Prostate gland (tissue), 2 donors: ENCODE measurements at regions not wholly inside any gene's neighbourhood (a gene's known extent, or its start where the extent isn't known, plus 50 kb on each side); places are given as distances from the start of the nearest gene placed in this dataset.
A peak's percentile ranks its signal among the peaks of the same experiment; 100 is the strongest.

Experiments
- DNase-seq: peaks from one replicate; pipeline ENCODE4 v3.0.0-alpha.2; 2019; ENCODE audit warnings: low spot score
- H3K27ac ChIP-seq, 2 donors: fragments of 200-600 bp; sonication (generic); 2 replicates each; pipeline ENCODE4 v1.5.1; 2017 to 2019
- H3K27me3 ChIP-seq: fragments of 200-600 bp; sonication (generic); replicated peaks from 2 replicates; pipeline ENCODE4 v1.5.1; 2019; ENCODE audit not compliant: insufficient read depth
- H3K36me3 ChIP-seq, 2 donors: fragments of 200-600 bp; sonication (generic); 1 replicate in 1 of 2; 2 replicates in 1 of 2; pipeline versions ENCODE4 v1.5.1 to v1.8.1; 2017 to 2019
- H3K4me1 ChIP-seq: fragments of 200-600 bp; sonication (generic); replicated peaks from 2 replicates; pipeline ENCODE4 v1.5.1; 2019
- H3K4me3 ChIP-seq, 2 donors: fragments of 200-600 bp; sonication (generic); 2 replicates each; pipeline ENCODE4 v1.5.1; 2017 to 2019
- H3K9me3 ChIP-seq: fragments of 200-600 bp; sonication (generic); 2 replicates; pipeline ENCODE4 v1.5.1; 2017
- POLR2A ChIP-seq: fragments of 450-650 bp; IDR thresholded peaks from one replicate; pipeline ENCODE4 v1.6.1; 2016; ENCODE audit warnings: antibody characterized with exemption, mild to moderate bottlenecking
- POLR2AphosphoS5 ChIP-seq: sonication (generic); formaldehyde crosslinking; IDR thresholded peaks from one replicate; pipeline ENCODE4 v1.6.1; 2017; ENCODE audit warnings: antibody characterized with exemption
- WGBS: methylation state at CpG from one replicate; pipeline ENCODE4 v1.1.5; 2018; 5-methylcytosine and 5-hydroxymethylcytosine counted together
- intact Hi-C: fragments of 100-400 bp; cut with DNase I; formaldehyde crosslinking; loops from one replicate; pipeline ENCODE4 v1.14.2; 2022
- TF ChIP-seq, protein P1 (sequence below), 4 experiments: fragments of 200-600 bp in 2 of 4; fragments of 450-650 bp in 2 of 4; sonication (generic) in 2 of 4; IDR thresholded peaks; 1 replicate in 3 of 4; 2 replicates in 1 of 4; pipeline ENCODE4 v1.5.1; 2016 to 2019; ENCODE audit warnings: antibody characterized with exemption in 4 of 4, mild to moderate bottlenecking in 2 of 4, moderate library complexity in 2 of 4

DNA sequence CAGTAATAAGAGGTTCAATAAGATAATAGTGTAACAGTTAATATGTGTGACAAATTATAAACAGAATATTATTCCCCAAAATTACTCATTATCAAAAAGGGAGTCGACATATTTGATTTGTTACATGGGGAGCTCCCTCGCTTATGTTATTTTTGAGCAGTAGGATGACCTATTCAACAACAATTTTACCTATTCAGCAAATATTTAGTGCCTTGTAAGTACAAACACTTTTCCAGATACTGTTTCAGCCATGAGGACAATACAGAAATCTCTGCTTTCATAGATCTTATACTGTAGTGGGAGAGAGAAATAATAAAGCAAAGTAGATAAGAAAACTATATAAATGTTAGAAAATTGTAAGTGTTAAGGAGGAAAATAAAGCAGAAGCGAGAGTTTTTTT lies 1342.8 kb upstream of the WWC1 start:
- H3K4me3 ChIP-seq, result no peak overlapping the region
- H3K27ac ChIP-seq, result no peak overlapping the region
- no peaks in the 10 kb centered on the region for H3K9me3 ChIP-seq
- H3K27me3 ChIP-seq, result no peaks in the 10 kb centered on the region
- TF ChIP-seq POLR2AphosphoS5 (no peak), POLR2A (no peak)
- TF ChIP-seq, protein P1, sequence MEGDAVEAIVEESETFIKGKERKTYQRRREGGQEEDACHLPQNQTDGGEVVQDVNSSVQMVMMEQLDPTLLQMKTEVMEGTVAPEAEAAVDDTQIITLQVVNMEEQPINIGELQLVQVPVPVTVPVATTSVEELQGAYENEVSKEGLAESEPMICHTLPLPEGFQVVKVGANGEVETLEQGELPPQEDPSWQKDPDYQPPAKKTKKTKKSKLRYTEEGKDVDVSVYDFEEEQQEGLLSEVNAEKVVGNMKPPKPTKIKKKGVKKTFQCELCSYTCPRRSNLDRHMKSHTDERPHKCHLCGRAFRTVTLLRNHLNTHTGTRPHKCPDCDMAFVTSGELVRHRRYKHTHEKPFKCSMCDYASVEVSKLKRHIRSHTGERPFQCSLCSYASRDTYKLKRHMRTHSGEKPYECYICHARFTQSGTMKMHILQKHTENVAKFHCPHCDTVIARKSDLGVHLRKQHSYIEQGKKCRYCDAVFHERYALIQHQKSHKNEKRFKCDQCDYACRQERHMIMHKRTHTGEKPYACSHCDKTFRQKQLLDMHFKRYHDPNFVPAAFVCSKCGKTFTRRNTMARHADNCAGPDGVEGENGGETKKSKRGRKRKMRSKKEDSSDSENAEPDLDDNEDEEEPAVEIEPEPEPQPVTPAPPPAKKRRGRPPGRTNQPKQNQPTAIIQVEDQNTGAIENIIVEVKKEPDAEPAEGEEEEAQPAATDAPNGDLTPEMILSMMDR (IDR thresholded peaks at IDR 0.05), result no peak
- WGBS, result 89% methylated on average over 3 of the region's 3 CpGs
- intact Hi-C loops, result no loop called here
- H3K4me1 ChIP-seq, result no peaks in the 10 kb centered on the region
- DNase-seq, result no peak
- H3K36me3 ChIP-seq, result no peaks in the 10 kb centered on the region

DNA sequence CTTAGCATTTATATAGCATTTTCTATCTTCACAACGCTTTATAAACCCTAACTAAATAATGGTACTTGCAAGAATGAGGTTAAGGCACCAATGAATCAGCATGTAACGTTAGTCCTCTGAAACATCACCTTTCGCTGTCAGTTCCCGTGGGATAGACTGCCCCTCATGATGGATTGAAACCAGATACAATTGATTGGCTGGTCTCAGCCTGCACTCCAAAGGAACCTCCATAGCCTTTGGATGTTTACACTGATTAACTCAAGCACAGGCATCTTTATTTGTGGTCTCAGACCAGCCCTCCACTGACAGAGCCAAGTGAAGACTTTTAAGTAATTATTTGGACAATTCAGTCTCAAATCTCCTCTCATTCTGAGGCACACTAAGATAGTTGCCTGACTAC lies 1339.4 kb upstream of the WWC1 start:
- Histone ChIP-seq H3K27ac (no peak overlapping the region), H3K4me1 (no peaks in the 10 kb centered on the region), H3K36me3 (no peaks in the 10 kb centered on the region), H3K27me3 (no peaks in the 10 kb centered on the region), H3K9me3 (no peaks in the 10 kb centered on the region), H3K4me3 (no peak overlapping the region)
- TF ChIP-seq, protein P1 (IDR thresholded peaks at IDR 0.05), result no peak
- no peak for TF ChIP-seq POLR2A
- no peak for TF ChIP-seq POLR2AphosphoS5
- DNase-seq, result no peak
- intact Hi-C loops, result no loop called here
- WGBS, result 80% methylated on average over 4 of the region's 4 CpGs

DNA sequence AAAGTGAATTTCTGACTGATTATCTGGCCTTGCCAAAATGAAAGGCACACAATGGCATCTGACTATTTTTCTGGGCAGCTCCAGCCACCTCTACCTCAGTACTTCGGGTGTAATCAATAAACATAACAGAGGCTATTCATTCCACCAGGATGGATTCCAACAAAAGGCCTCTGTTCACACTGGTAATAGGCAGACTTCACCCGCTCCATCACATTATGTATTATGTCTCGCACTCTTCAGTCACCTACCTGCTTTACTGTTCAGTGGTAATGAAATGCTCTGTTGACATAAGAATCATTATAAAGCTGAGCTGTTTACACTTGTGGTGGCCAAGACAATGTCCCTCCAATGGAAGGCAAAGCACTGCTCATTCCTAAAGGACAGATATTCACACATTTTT lies 1333.7 kb upstream of the WWC1 start:
- TF ChIP-seq POLR2A, result no peak
- TF ChIP-seq, protein P1 (IDR thresholded peaks at IDR 0.05), result no peak
- no peak overlapping the region for H3K4me3 ChIP-seq
- H3K27me3 ChIP-seq, result no peaks in the 10 kb centered on the region
- 57% methylated on average over 3 of the region's 3 CpGs for WGBS
- H3K4me1 ChIP-seq, result no peaks in the 10 kb centered on the region
- no peak overlapping the region for H3K27ac ChIP-seq
- DNase-seq, result no peak
- H3K36me3 ChIP-seq, result no peaks in the 10 kb centered on the region
- intact Hi-C loops, result no loop called here
- H3K9me3 ChIP-seq, result no peaks in the 10 kb centered on the region

DNA sequence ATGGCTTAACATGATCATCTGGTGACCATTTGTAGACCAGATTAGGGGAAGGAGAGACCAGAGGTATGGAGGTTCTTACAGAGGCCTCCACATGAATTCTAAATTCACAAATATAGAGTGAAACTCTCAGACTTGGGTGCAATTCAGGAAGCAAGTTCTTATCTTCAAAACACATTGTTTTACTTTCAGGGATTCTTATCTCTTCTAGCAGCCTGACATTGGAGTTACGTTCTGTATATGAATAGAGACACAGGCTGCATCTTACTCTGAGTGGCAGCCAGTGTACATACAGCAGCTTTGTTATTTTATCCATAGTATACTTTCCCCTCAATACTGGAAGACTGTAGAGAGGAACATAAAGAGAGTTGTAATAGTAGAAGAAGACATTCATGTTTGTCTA lies 1331.7 kb upstream of the WWC1 start:
- H3K4me1 ChIP-seq, result no peaks in the 10 kb centered on the region
- intact Hi-C loops, result no loop called here
- H3K27ac ChIP-seq, result no peak overlapping the region
- TF ChIP-seq POLR2AphosphoS5 (no peak), POLR2A (no peak)
- TF ChIP-seq, protein P1 (IDR thresholded peaks at IDR 0.05), result no peak
- H3K27me3 ChIP-seq, result no peaks in the 10 kb centered on the region
- no peaks in the 10 kb centered on the region for H3K36me3 ChIP-seq
- 44% methylated on average over 1 of the region's 1 CpG for WGBS
- H3K4me3 ChIP-seq, result no peak overlapping the region
- no peaks in the 10 kb centered on the region for H3K9me3 ChIP-seq
- DNase-seq, result no peak

DNA sequence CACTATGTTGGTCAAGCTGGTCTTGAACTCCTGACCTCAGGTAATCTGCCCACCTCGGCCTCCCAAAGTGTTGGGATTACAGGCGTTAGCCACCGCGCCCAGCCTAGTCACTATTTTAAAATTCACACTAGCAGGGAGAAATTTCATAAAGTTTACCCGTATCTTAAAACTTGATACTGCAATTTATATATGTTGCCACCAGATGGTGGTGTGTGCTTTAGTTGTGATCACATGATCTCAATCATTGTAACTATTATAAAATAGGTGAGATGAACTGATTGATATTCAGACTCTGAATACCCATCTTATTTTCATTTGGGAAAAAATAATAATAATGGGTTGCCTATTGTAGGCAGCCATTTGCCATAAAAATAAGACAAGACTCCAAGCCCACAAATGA lies 1330.4 kb upstream of the WWC1 start:
- Histone ChIP-seq H3K4me3 (no peak overlapping the region), H3K4me1 (no peaks in the 10 kb centered on the region), H3K27me3 (no peaks in the 10 kb centered on the region), H3K9me3 (no peaks in the 10 kb centered on the region), H3K36me3 (no peaks in the 10 kb centered on the region), H3K27ac (no peak overlapping the region)
- 94% methylated on average over 5 of the region's 5 CpGs for WGBS
- no peak for DNase-seq
- intact Hi-C loops, result no loop called here
- no peak for TF ChIP-seq POLR2A
- TF ChIP-seq POLR2AphosphoS5, result no peak
- TF ChIP-seq, protein P1 (IDR thresholded peaks at IDR 0.05), result peak in 3 of 4 experiments; percentile 28 to 47 (median 33)
